Mesothelial cell of epicardium (in vitro differentiated cells): ENCODE measurements at regions not wholly inside any gene's neighbourhood (a gene's known extent, or its start where the extent isn't known, plus 50 kb on each side); places are given as distances from the start of the nearest gene placed in this dataset.

Experiments
- DNase-seq, 2 experiments: peaks; one replicate each; pipeline ENCODE4 v3.0.0; 2021; ENCODE audit warnings: low spot score in 2 of 2; ENCODE audit not compliant: unreplicated experiment in 2 of 2
- H3K27ac Mint-ChIP-seq: 2 replicates; pipeline ENCODE4 v1.8.0; 2021; ENCODE audit warnings: mixed read lengths
- H3K27me3 Mint-ChIP-seq: 2 replicates; pipeline ENCODE4 v1.8.0; 2021; ENCODE audit warnings: low read depth, mixed read lengths
- H3K36me3 Mint-ChIP-seq: 2 replicates; pipeline ENCODE4 v1.8.0; 2021; ENCODE audit warnings: mixed read lengths
- H3K4me1 Mint-ChIP-seq: 2 replicates; pipeline ENCODE4 v1.8.0; 2021; ENCODE audit warnings: mixed read lengths
- H3K4me3 Mint-ChIP-seq: 2 replicates; pipeline ENCODE4 v1.8.0; 2021; ENCODE audit warnings: mild to moderate bottlenecking, moderate library complexity, mixed read lengths
- H3K9me3 Mint-ChIP-seq: 2 replicates; pipeline ENCODE4 v1.8.0; 2021; ENCODE audit warnings: mixed read lengths
- CTCF ChIP-seq: fragments of 200-600 bp; sonication (generic); IDR thresholded peaks from one replicate; pipeline ENCODE4 v1.5.0; 2021; ENCODE audit warnings: antibody characterized with exemption; ENCODE audit not compliant: unreplicated experiment

- no peaks in the 10 kb centered on the region for H3K9me3 Mint-ChIP-seq
- no peak for TF ChIP-seq CTCF
- H3K27me3 Mint-ChIP-seq, result peaks cover 2% of the 10 kb centered on the region
- peaks cover 14% of the 10 kb centered on the region for H3K4me1 Mint-ChIP-seq
- H3K36me3 Mint-ChIP-seq, result no peaks in the 10 kb centered on the region
- H3K27ac Mint-ChIP-seq, result no peak overlapping the region
- DNase-seq, result no peak
- H3K4me3 Mint-ChIP-seq, result no peak overlapping the region
Observed at GRCh38 chr10:43846968-43847367, 198.3 kb upstream of the ZNF32 start.

GRCh38 chr10:43846187-43846680, 197.6 kb upstream of the ZNF32 start:
- no peaks in the 10 kb centered on the region for H3K36me3 Mint-ChIP-seq
- H3K4me1 Mint-ChIP-seq, result peaks cover 14% of the 10 kb centered on the region

GRCh38 chr10:43845121-43845520, 196.4 kb upstream of the ZNF32 start:
- H3K36me3 Mint-ChIP-seq, result no peaks in the 10 kb centered on the region
- no peak overlapping the region for H3K27ac Mint-ChIP-seq
- no peak for DNase-seq
- TF ChIP-seq CTCF, result no peak
- H3K27me3 Mint-ChIP-seq, result peaks cover 2% of the 10 kb centered on the region
- no peak overlapping the region for H3K4me3 Mint-ChIP-seq
- H3K9me3 Mint-ChIP-seq, result no peaks in the 10 kb centered on the region
- peaks cover 14% of the 10 kb centered on the region for H3K4me1 Mint-ChIP-seq

More at GRCh38 chr10:43846187-43846680, 197.6 kb upstream of the ZNF32 start:
- Mint-ChIP-seq H3K9me3 (no peaks in the 10 kb centered on the region), H3K27ac (no peak overlapping the region), H3K4me3 (no peak overlapping the region), H3K27me3 (peaks cover 2% of the 10 kb centered on the region)
- no peak for DNase-seq
- TF ChIP-seq CTCF, result no peak

- no peak for TF ChIP-seq CTCF
- H3K4me3 Mint-ChIP-seq, result no peak overlapping the region
- H3K36me3 Mint-ChIP-seq, result no peaks in the 10 kb centered on the region
- DNase-seq, result no peak
- no peak overlapping the region for H3K27ac Mint-ChIP-seq
- peaks cover 5% of the 10 kb centered on the region for H3K27me3 Mint-ChIP-seq
- no peaks in the 10 kb centered on the region for H3K9me3 Mint-ChIP-seq
- H3K4me1 Mint-ChIP-seq, result peaks cover 14% of the 10 kb centered on the region
Observed at GRCh38 chr10:43844221-43844620, 195.5 kb upstream of the ZNF32 start.

GRCh38 chr10:43843321-43844101, 194.8 kb upstream of the ZNF32 start:
- H3K9me3 Mint-ChIP-seq, result no peaks in the 10 kb centered on the region
- H3K4me3 Mint-ChIP-seq, result no peak overlapping the region
- no peak overlapping the region for H3K27ac Mint-ChIP-seq
- H3K27me3 Mint-ChIP-seq, result peaks cover 7% of the 10 kb centered on the region
- H3K36me3 Mint-ChIP-seq, result no peaks in the 10 kb centered on the region
- TF ChIP-seq CTCF, result no peak
- H3K4me1 Mint-ChIP-seq, result peaks cover 14% of the 10 kb centered on the region
- no peak for DNase-seq
